ENCODE measurements at regions not wholly inside any gene's neighbourhood (a gene's known extent, or its start where the extent isn't known, plus 50 kb on each side); places are given as distances from the start of the nearest gene placed in this dataset.
"Not testable (repeated sequence)": the region's sequence is repeated elsewhere in the genome, so short reads cannot be mapped to it uniquely, and the experiment has no call there.

DNA sequence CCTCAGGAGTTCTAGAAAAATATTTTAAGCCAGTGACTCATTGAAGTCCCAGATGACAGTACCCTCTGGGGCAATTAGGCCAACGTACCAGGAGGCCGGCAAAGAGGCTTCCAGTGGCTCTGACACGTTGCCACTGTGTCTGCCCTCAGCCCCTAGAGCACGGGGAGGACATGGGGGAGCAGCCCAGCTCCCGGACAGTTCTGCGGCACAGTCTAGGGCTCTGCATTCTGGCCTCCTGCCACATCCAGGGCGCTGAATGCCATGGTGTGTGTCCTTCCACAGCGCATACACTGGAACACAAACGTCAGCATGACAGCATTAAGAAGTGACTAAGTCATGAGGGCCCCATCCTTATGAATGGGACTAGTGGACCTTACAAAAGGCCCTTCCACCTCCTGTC lies 156.2 kb downstream of the RNASET2 start:
- no peak for DNase-seq (ENCODE audit: low read depth)
- TF ChIP-seq, protein P1, sequence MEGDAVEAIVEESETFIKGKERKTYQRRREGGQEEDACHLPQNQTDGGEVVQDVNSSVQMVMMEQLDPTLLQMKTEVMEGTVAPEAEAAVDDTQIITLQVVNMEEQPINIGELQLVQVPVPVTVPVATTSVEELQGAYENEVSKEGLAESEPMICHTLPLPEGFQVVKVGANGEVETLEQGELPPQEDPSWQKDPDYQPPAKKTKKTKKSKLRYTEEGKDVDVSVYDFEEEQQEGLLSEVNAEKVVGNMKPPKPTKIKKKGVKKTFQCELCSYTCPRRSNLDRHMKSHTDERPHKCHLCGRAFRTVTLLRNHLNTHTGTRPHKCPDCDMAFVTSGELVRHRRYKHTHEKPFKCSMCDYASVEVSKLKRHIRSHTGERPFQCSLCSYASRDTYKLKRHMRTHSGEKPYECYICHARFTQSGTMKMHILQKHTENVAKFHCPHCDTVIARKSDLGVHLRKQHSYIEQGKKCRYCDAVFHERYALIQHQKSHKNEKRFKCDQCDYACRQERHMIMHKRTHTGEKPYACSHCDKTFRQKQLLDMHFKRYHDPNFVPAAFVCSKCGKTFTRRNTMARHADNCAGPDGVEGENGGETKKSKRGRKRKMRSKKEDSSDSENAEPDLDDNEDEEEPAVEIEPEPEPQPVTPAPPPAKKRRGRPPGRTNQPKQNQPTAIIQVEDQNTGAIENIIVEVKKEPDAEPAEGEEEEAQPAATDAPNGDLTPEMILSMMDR (IDR thresholded peaks at IDR 0.05; ENCODE audit: low read length, missing control alignments): no peak
- H3K4me3 ChIP-seq (replicated peaks; ENCODE audit: low read depth, low read length): no peak overlapping the region

GRCh38 chr6:166798652-166799051 lies 157.7 kb downstream of the RNASET2 start:
- TF ChIP-seq, protein P1 (IDR thresholded peaks at IDR 0.05; ENCODE audit: low read length, missing control alignments): no peak
- no peak for DNase-seq (ENCODE audit: low read depth)

DNA sequence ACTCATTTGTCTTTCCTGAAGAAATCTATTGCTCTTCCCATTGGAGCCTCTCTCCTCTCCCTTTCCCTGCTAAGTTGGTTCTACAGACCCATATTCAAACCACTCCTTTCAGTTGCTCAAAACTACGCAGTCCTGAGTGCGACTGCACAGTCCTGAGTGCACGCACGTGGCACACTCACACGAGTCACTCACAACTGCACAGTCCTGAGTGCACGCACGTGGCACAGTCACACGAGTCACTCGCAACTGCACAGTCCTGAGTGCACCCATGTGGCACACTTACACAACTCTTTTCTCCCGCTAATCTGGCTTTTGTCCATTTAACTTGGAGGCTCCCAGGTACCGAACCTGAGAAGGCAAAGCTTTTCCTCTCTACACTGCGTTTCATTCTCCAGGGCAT lies 159.7 kb downstream of the RNASET2 start:
- TF ChIP-seq, protein P1 (IDR thresholded peaks at IDR 0.05; ENCODE audit: low read length, missing control alignments): no peak
- no peak overlapping the region for H3K4me3 ChIP-seq (replicated peaks; ENCODE audit: low read depth, low read length)
- DNase-seq (ENCODE audit: low read depth): no peak

More at GRCh38 chr6:166798652-166799051, 157.7 kb downstream of the RNASET2 start:
- H3K4me3 ChIP-seq (replicated peaks; ENCODE audit: low read depth, low read length): no peak overlapping the region

- no peak overlapping the region for H3K4me3 ChIP-seq (replicated peaks; ENCODE audit: low read depth, low read length)
- TF ChIP-seq, protein P1 (IDR thresholded peaks at IDR 0.05; ENCODE audit: low read length, missing control alignments): no peak
- no peak for DNase-seq (ENCODE audit: low read depth)
These were observed 160.5 kb downstream of the RNASET2 start for GRCh38 chr6:166795879-166796278.

GRCh38 chr6:166790808-166791207 lies 163.8 kb upstream of the RPS6KA2 start:
- not testable (repeated sequence) for H3K4me3 ChIP-seq (replicated peaks; ENCODE audit: low read depth, low read length); DNase-seq (ENCODE audit: low read depth)

DNA sequence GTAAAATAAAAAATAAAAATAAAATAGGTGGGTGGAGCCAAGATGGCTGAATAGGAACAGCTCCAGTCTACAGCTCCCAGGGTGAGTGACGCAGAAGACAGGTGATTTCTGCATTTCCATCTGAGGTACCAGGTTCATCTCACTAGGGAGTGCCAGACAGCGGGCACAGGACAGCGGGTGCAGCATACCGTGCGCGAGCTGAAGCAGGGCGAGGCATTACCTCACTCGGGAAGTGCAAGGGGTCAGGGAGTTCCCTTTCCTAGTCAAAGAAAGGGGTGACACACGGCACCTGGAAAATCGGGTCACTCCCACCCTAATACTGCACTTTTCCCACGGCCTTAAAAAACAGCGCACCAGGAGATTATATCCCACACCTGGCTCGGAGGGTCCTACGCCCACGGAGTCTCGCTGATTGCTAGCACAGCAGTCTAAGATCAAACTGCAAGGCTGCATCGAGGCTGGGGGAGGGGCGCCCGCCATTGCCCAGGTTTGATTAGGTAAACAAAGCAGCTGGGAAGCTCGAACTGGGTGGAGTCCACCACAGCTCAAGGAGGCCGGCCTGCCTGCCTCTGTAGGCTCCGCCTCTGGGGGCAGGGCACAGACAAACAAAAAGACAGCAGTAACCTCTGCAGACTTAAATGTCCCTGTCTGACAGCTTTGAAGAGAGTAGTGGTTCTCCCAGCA lies 161.9 kb upstream of the RPS6KA2 start:
- not testable (repeated sequence) for DNase-seq (ENCODE audit: low read depth); H3K4me3 ChIP-seq (replicated peaks; ENCODE audit: low read depth, low read length)

GRCh38 chr6:166786704-166787293 lies 159.7 kb upstream of the RPS6KA2 start:
- no peak overlapping the region for H3K4me3 ChIP-seq (replicated peaks; ENCODE audit: low read depth, low read length)
- DNase-seq (ENCODE audit: low read depth): peak; percentile 81
- TF ChIP-seq, protein P1 (IDR thresholded peaks at IDR 0.05; ENCODE audit: low read length, missing control alignments): peak; percentile 67

- no peak overlapping the region for H3K4me3 ChIP-seq (replicated peaks; ENCODE audit: low read depth, low read length)
- TF ChIP-seq, protein P1 (IDR thresholded peaks at IDR 0.05; ENCODE audit: low read length, missing control alignments): no peak
- DNase-seq (ENCODE audit: low read depth): no peak
These were observed 158.1 kb upstream of the RPS6KA2 start for GRCh38 chr6:166785131-166785530.
